K562 (cell line): ENCODE measurements at regions not wholly inside any gene's neighbourhood (a gene's known extent, or its start where the extent isn't known, plus 50 kb on each side); places are given as distances from the start of the nearest gene placed in this dataset.

Source experiments
- HMG20A ChIP-seq: fragments of 450-650 bp; formaldehyde crosslinking; conservative IDR thresholded peaks from 2 replicates; pipeline ENCODE4 v1.4.0; 2020; ENCODE audit warnings: mild to moderate bottlenecking, mixed read lengths
- LCOR ChIP-seq: sonication (generic); formaldehyde crosslinking; IDR thresholded peaks from 2 replicates; pipeline ENCODE4 v1.8.0; 2022; ENCODE audit warnings: mild to moderate bottlenecking, missing genetic modification reagents
- NR2C2 ChIP-seq, 2 experiments: fragments of 200-800 bp in 1 of 2; sonication (Bioruptor generic) in 1 of 2; sonication (generic) in 1 of 2; formaldehyde crosslinking in 1 of 2; IDR thresholded peaks; 2 replicates each; pipeline versions ENCODE4 v1.6.1 to v1.8.0; 2016 to 2022; ENCODE audit warnings: mild to moderate bottlenecking in 1 of 2, missing compliant biosample characterization in 1 of 2, missing genetic modification characterization in 1 of 2, missing genetic modification reagents in 1 of 2
- TF ChIP-seq, protein P1 (sequence below): fragments of 250-450 bp; sonication (Bioruptor Pico); IDR thresholded peaks from 2 replicates; pipeline ENCODE4 v1.6.1; 2021; ENCODE audit warnings: mild to moderate bottlenecking
- TF ChIP-seq, protein P2 (sequence below), 3 experiments: IDR thresholded peaks in 2 of 3; conservative IDR thresholded peaks in 1 of 3; 2 replicates each; pipeline ENCODE4 v1.5.1; 2011 to 2012; ENCODE audit warnings: low read length in 3 of 3, mild to moderate bottlenecking in 3 of 3, control low read depth in 2 of 3, improper control_type of control experiment in 1 of 3, inconsistent platforms in 1 of 3, low read depth in 1 of 3, mixed read lengths in 1 of 3, moderate library complexity in 1 of 3; ENCODE audit not compliant: insufficient read depth in 2 of 3

DNA sequence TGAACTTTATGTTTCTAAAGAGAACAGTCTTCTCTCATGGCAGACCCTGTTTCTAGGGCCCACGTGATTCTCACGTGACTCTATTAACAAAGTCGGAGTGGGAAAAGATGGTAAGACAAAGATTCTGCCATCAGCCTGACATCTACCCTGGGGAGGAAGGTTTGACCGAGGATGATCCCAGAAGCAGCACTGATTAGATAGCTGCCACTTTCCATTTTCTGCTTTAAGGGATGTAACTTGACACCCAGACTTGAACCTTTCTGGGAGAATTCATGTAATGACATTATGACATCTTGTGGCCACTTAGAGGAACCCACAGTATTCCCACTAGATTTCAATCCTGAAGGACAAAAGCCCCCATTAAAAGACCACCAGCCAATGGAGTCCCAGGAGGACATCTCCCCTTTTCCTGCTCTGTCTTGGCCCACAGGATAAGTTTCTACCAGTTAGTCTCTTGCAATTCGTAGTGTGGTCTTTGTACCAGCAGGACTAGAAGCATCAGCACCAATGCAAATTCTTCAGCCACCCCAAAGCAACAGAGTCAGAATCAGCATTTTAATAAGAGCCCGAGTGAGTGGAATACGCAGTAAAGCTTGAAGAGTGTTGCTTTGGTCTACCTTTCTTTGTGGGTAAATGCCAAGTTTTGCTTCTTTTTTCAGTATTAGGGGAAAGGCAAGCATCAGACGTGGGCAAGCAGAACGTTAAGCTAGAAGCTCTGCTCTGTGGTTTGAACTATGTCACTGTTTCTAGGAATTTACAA is 480.5 kb upstream of the PROK2 start:
- TF ChIP-seq, protein P1, sequence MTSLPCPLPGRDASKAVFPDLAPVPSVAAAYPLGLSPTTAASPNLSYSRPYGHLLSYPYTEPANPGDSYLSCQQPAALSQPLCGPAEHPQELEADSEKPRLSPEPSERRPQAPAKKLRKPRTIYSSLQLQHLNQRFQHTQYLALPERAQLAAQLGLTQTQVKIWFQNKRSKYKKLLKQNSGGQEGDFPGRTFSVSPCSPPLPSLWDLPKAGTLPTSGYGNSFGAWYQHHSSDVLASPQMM (CRISPR knock-in tag) = no peak
- TF ChIP-seq, protein P2, sequence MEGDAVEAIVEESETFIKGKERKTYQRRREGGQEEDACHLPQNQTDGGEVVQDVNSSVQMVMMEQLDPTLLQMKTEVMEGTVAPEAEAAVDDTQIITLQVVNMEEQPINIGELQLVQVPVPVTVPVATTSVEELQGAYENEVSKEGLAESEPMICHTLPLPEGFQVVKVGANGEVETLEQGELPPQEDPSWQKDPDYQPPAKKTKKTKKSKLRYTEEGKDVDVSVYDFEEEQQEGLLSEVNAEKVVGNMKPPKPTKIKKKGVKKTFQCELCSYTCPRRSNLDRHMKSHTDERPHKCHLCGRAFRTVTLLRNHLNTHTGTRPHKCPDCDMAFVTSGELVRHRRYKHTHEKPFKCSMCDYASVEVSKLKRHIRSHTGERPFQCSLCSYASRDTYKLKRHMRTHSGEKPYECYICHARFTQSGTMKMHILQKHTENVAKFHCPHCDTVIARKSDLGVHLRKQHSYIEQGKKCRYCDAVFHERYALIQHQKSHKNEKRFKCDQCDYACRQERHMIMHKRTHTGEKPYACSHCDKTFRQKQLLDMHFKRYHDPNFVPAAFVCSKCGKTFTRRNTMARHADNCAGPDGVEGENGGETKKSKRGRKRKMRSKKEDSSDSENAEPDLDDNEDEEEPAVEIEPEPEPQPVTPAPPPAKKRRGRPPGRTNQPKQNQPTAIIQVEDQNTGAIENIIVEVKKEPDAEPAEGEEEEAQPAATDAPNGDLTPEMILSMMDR (IDR thresholded peaks at IDR 0.05 in 2 of 3, conservative IDR thresholded peaks at IDR 0.05 in 1 of 3; ENCODE audit: insufficient read depth in 2 of 3, low read depth in 1 of 3, low read length in 3 of 3) = peak; percentile 51 to 73 (median 66); a peak in 5 of 6 replicates
- TF ChIP-seq NR2C2 (CRISPR knock-in tag; IDR thresholded peaks at IDR 0.05) (no peak), NR2C2 (tag; IDR thresholded peaks at IDR 0.05) (0 out of 2 replicates have a peak, but pooled peaks have one; percentile 8), LCOR (no peak), HMG20A (CRISPR knock-in tag) (no peak)
